ENCODE measurements at regions not wholly inside any gene's neighbourhood (a gene's known extent, or its start where the extent isn't known, plus 50 kb on each side); places are given as distances from the start of the nearest gene placed in this dataset.

GRCh38 chr2:16189029-16189835, 248.9 kb downstream of the MYCN start:
- Histone ChIP-seq H3K36me3 (no peaks in the 10 kb centered on the region), H3K27me3 (no peaks in the 10 kb centered on the region), H3K4me1 (no peaks in the 10 kb centered on the region), H3K4me3 (no peak overlapping the region), H3K27ac (no peak overlapping the region), H3K9me3 (no peaks in the 10 kb centered on the region)
- DNase-seq (ENCODE audit: low spot score in 2 of 2), result no peak
- 85% methylated on average over 5 of the region's 5 CpGs for WGBS
- TF ChIP-seq POLR2AphosphoS5 (IDR thresholded peaks at IDR 0.05), result no peak
- TF ChIP-seq CTCF (IDR thresholded peaks at IDR 0.05), result no peak
- no peak for TF ChIP-seq POLR2A (IDR thresholded peaks at IDR 0.05)
- no peak for TF ChIP-seq EP300 (IDR thresholded peaks at IDR 0.05)

- H3K36me3 ChIP-seq, result no peaks in the 10 kb centered on the region
- no peaks in the 10 kb centered on the region for H3K9me3 ChIP-seq
- DNase-seq (ENCODE audit: low spot score in 2 of 2), result no peak
- 82% methylated on average over 4 of the region's 4 CpGs for WGBS
- H3K27ac ChIP-seq, result no peak overlapping the region
- H3K27me3 ChIP-seq, result no peaks in the 10 kb centered on the region
- TF ChIP-seq EP300 (IDR thresholded peaks at IDR 0.05) (no peak), POLR2AphosphoS5 (IDR thresholded peaks at IDR 0.05) (no peak), POLR2A (IDR thresholded peaks at IDR 0.05) (no peak), CTCF (IDR thresholded peaks at IDR 0.05) (no peak)
- no peaks in the 10 kb centered on the region for H3K4me1 ChIP-seq
- H3K4me3 ChIP-seq, result no peak overlapping the region
Observed at GRCh38 chr2:16188261-16188890, 248.0 kb downstream of the MYCN start.

- no peaks in the 10 kb centered on the region for H3K27me3 ChIP-seq
- 78% methylated on average over 3 of the region's 3 CpGs for WGBS
- DNase-seq (ENCODE audit: low spot score in 2 of 2), result no peak
- no peaks in the 10 kb centered on the region for H3K4me1 ChIP-seq
- no peak overlapping the region for H3K4me3 ChIP-seq
- no peak for TF ChIP-seq EP300 (IDR thresholded peaks at IDR 0.05)
- TF ChIP-seq POLR2AphosphoS5 (IDR thresholded peaks at IDR 0.05), result no peak
- no peak for TF ChIP-seq CTCF (IDR thresholded peaks at IDR 0.05)
- no peak for TF ChIP-seq POLR2A (IDR thresholded peaks at IDR 0.05)
- no peaks in the 10 kb centered on the region for H3K9me3 ChIP-seq
- H3K27ac ChIP-seq, result no peak overlapping the region
- H3K36me3 ChIP-seq, result no peaks in the 10 kb centered on the region
Observed at GRCh38 chr2:16187482-16187817, 247.1 kb downstream of the MYCN start.

GRCh38 chr2:16186661-16187481, 246.5 kb downstream of the MYCN start:
- whole genome bisulfite sequencing, result 82% methylated on average over 8 of the region's 8 CpGs
- no peak overlapping the region for H3K4me3 ChIP-seq
- no peaks in the 10 kb centered on the region for H3K27me3 ChIP-seq
- H3K36me3 ChIP-seq, result no peaks in the 10 kb centered on the region
- H3K9me3 ChIP-seq, result no peaks in the 10 kb centered on the region
- no peak for TF ChIP-seq CTCF (IDR thresholded peaks at IDR 0.05)
- TF ChIP-seq EP300 (IDR thresholded peaks at IDR 0.05), result no peak
- TF ChIP-seq POLR2A (IDR thresholded peaks at IDR 0.05), result no peak
- TF ChIP-seq POLR2AphosphoS5 (IDR thresholded peaks at IDR 0.05), result no peak
- no peak for DNase-seq (ENCODE audit: low spot score in 2 of 2)
- no peak overlapping the region for H3K27ac ChIP-seq
- H3K4me1 ChIP-seq, result no peaks in the 10 kb centered on the region

GRCh38 chr2:16185801-16186272, 245.5 kb downstream of the MYCN start:
- TF ChIP-seq EP300 (IDR thresholded peaks at IDR 0.05) (no peak), POLR2AphosphoS5 (IDR thresholded peaks at IDR 0.05) (no peak), CTCF (IDR thresholded peaks at IDR 0.05) (no peak), POLR2A (IDR thresholded peaks at IDR 0.05) (no peak)
- 88% methylated on average over 10 of the region's 11 CpGs for WGBS
- no peak for DNase-seq (ENCODE audit: low spot score in 2 of 2)

More at GRCh38 chr2:16185801-16186272, 245.5 kb downstream of the MYCN start:
- no peaks in the 10 kb centered on the region for H3K27me3 ChIP-seq
- H3K9me3 ChIP-seq, result no peaks in the 10 kb centered on the region
- no peaks in the 10 kb centered on the region for H3K36me3 ChIP-seq
- no peak overlapping the region for H3K27ac ChIP-seq
- no peak overlapping the region for H3K4me3 ChIP-seq
- no peaks in the 10 kb centered on the region for H3K4me1 ChIP-seq
